Chondrocyte (in vitro differentiated cells): ENCODE measurements at regions not wholly inside any gene's neighbourhood (a gene's known extent, or its start where the extent isn't known, plus 50 kb on each side); places are given as distances from the start of the nearest gene placed in this dataset.

Source experiments
- DNase-seq: peaks from one replicate; pipeline ENCODE4 v3.0.0; 2021; ENCODE audit warnings: mixed read lengths, low spot score
- H3K27ac Mint-ChIP-seq: one replicate; pipeline ENCODE4 v1.8.0; 2021; ENCODE audit warnings: mild to moderate bottlenecking, moderate library complexity, mixed read lengths; ENCODE audit not compliant: unreplicated experiment
- H3K27me3 Mint-ChIP-seq: 2 replicates; pipeline ENCODE4 v1.8.0; 2021; ENCODE audit warnings: low read depth, mixed read lengths
- H3K36me3 Mint-ChIP-seq: 2 replicates; pipeline ENCODE4 v1.8.0; 2021; ENCODE audit warnings: low read depth, mixed read lengths
- H3K4me1 Mint-ChIP-seq: 2 replicates; pipeline ENCODE4 v1.8.0; 2021; ENCODE audit warnings: low read depth, mild to moderate bottlenecking, mixed read lengths
- H3K4me3 Mint-ChIP-seq: one replicate; pipeline ENCODE4 v1.8.0; 2021; ENCODE audit warnings: mild to moderate bottlenecking, moderate library complexity, mixed read lengths; ENCODE audit not compliant: unreplicated experiment
- H3K9me3 Mint-ChIP-seq: 2 replicates; pipeline ENCODE4 v1.8.0; 2021; ENCODE audit warnings: low read depth, mixed read lengths
- CTCF ChIP-seq: fragments of 200-600 bp; sonication (generic); IDR thresholded peaks from 2 replicates; pipeline ENCODE4 v1.5.0; 2021; ENCODE audit warnings: antibody characterized with exemption, mild to moderate bottlenecking, moderate library complexity

GRCh38 chr10:111435871-111436270, 359.0 kb downstream of the ADRA2A start:
- no peaks in the 10 kb centered on the region for H3K36me3 Mint-ChIP-seq
- no peaks in the 10 kb centered on the region for H3K9me3 Mint-ChIP-seq
- no peaks in the 10 kb centered on the region for H3K4me1 Mint-ChIP-seq
- peaks cover 4% of the 10 kb centered on the region for H3K27me3 Mint-ChIP-seq
- no peak overlapping the region for H3K27ac Mint-ChIP-seq
- no peak overlapping the region for H3K4me3 Mint-ChIP-seq
- no peak for TF ChIP-seq CTCF
- no peak for DNase-seq

GRCh38 chr10:111439034-111439842, 362.4 kb downstream of the ADRA2A start:
- no peak overlapping the region for H3K27ac Mint-ChIP-seq
- no peaks in the 10 kb centered on the region for H3K36me3 Mint-ChIP-seq
- no peak overlapping the region for H3K4me3 Mint-ChIP-seq
- no peaks in the 10 kb centered on the region for H3K4me1 Mint-ChIP-seq
- peaks cover 8% of the 10 kb centered on the region for H3K27me3 Mint-ChIP-seq
- peaks cover 13% of the 10 kb centered on the region for H3K9me3 Mint-ChIP-seq
- DNase-seq = no peak
- no peak for TF ChIP-seq CTCF

- Mint-ChIP-seq H3K27me3 (peaks cover 8% of the 10 kb centered on the region), H3K9me3 (peaks cover 13% of the 10 kb centered on the region), H3K36me3 (no peaks in the 10 kb centered on the region), H3K27ac (no peak overlapping the region), H3K4me1 (no peaks in the 10 kb centered on the region), H3K4me3 (no peak overlapping the region)
- TF ChIP-seq CTCF = no peak
- no peak for DNase-seq
These were observed 363.7 kb downstream of the ADRA2A start for GRCh38 chr10:111440501-111440900.

- Mint-ChIP-seq H3K9me3 (peaks cover 20% of the 10 kb centered on the region), H3K36me3 (no peaks in the 10 kb centered on the region), H3K4me3 (no peak overlapping the region), H3K27ac (no peak overlapping the region), H3K27me3 (peaks cover 7% of the 10 kb centered on the region), H3K4me1 (no peaks in the 10 kb centered on the region)
- DNase-seq = no peak
- TF ChIP-seq CTCF = no peak
These were observed 368.8 kb downstream of the ADRA2A start for GRCh38 chr10:111445667-111446066.

- Mint-ChIP-seq H3K36me3 (no peaks in the 10 kb centered on the region), H3K9me3 (peaks cover 12% of the 10 kb centered on the region), H3K27me3 (peaks cover 3% of the 10 kb centered on the region), H3K4me1 (no peaks in the 10 kb centered on the region), H3K4me3 (no peak overlapping the region), H3K27ac (no peak overlapping the region)
- TF ChIP-seq CTCF = no peak
- DNase-seq = no peak
These were observed 370.1 kb downstream of the ADRA2A start for GRCh38 chr10:111446966-111447365.
